Progenitor cell of endocrine pancreas (in vitro differentiated cells): ENCODE measurements at regions not wholly inside any gene's neighbourhood (a gene's known extent, or its start where the extent isn't known, plus 50 kb on each side); places are given as distances from the start of the nearest gene placed in this dataset.

ENCODE experiments used
- DNase-seq: peaks from one replicate; pipeline ENCODE4 v3.0.0; 2021; ENCODE audit warnings: low spot score; ENCODE audit not compliant: unreplicated experiment
- H3K27ac Mint-ChIP-seq: 2 replicates; pipeline ENCODE4 v1.8.0; 2021; ENCODE audit warnings: mild to moderate bottlenecking, moderate library complexity, mixed read lengths
- H3K27me3 Mint-ChIP-seq: 2 replicates; pipeline ENCODE4 v1.8.0; 2021; ENCODE audit warnings: mixed read lengths
- H3K36me3 Mint-ChIP-seq: 2 replicates; pipeline ENCODE4 v1.8.0; 2022; ENCODE audit warnings: mixed read lengths; ENCODE audit not compliant: insufficient read depth
- H3K4me1 Mint-ChIP-seq: 2 replicates; pipeline ENCODE4 v1.8.0; 2021; ENCODE audit warnings: low read depth, mixed read lengths
- H3K4me3 Mint-ChIP-seq: 2 replicates; pipeline ENCODE4 v1.8.0; 2021; ENCODE audit warnings: low read depth, mild to moderate bottlenecking, moderate library complexity, mixed read lengths
- H3K9me3 Mint-ChIP-seq: 2 replicates; pipeline ENCODE4 v1.8.0; 2021; ENCODE audit warnings: low read depth, mixed read lengths
- CTCF ChIP-seq: fragments of 200-600 bp; sonication (generic); IDR thresholded peaks from one replicate; pipeline ENCODE4 v1.5.0; 2021; ENCODE audit warnings: antibody characterized with exemption, mild to moderate bottlenecking; ENCODE audit not compliant: unreplicated experiment

GRCh38 chr10:62543571-62544355 lies 169.6 kb downstream of the ZNF365 start:
- no peak for DNase-seq
- H3K4me3 Mint-ChIP-seq: no peak overlapping the region
- TF ChIP-seq CTCF: no peak
- no peaks in the 10 kb centered on the region for H3K36me3 Mint-ChIP-seq
- no peaks in the 10 kb centered on the region for H3K4me1 Mint-ChIP-seq
- H3K27me3 Mint-ChIP-seq: no peaks in the 10 kb centered on the region
- peaks cover 6% of the 10 kb centered on the region for H3K9me3 Mint-ChIP-seq
- no peak overlapping the region for H3K27ac Mint-ChIP-seq

GRCh38 chr10:62545160-62546066 lies 171.2 kb downstream of the ZNF365 start:
- Mint-ChIP-seq H3K9me3 (peaks cover 3% of the 10 kb centered on the region), H3K27ac (no peak overlapping the region), H3K36me3 (no peaks in the 10 kb centered on the region), H3K4me3 (no peak overlapping the region), H3K27me3 (no peaks in the 10 kb centered on the region), H3K4me1 (no peaks in the 10 kb centered on the region)
- no peak for TF ChIP-seq CTCF
- no peak for DNase-seq

GRCh38 chr10:62548686-62549085 lies 174.5 kb downstream of the ZNF365 start:
- H3K36me3 Mint-ChIP-seq: no peaks in the 10 kb centered on the region
- H3K4me1 Mint-ChIP-seq: no peaks in the 10 kb centered on the region
- H3K9me3 Mint-ChIP-seq: no peaks in the 10 kb centered on the region
- DNase-seq: no peak
- TF ChIP-seq CTCF: no peak
- no peak overlapping the region for H3K27ac Mint-ChIP-seq
- H3K27me3 Mint-ChIP-seq: peaks cover 9% of the 10 kb centered on the region
- no peak overlapping the region for H3K4me3 Mint-ChIP-seq

DNA sequence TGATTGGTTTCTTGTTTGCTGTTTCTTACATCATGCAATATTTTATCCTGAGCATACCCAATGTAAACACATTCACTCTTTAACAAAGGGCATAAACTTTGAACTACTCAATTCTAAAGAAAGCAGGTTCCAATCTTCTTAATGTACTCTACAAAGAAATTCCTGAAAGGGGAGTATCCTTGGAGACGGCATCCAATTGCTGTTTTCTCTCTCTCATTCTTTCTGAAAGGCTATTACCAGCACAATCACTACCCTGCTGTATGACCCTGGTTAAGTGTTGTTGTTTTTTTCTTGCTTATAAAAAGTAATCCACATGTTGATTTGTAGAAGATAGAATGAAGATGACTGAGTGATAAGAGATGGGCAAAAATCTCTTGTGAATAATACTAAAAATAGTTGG lies 176.0 kb downstream of the ZNF365 start:
- H3K36me3 Mint-ChIP-seq: no peaks in the 10 kb centered on the region
- H3K9me3 Mint-ChIP-seq: no peaks in the 10 kb centered on the region
- DNase-seq: no peak
- H3K27me3 Mint-ChIP-seq: peaks cover 9% of the 10 kb centered on the region
- no peaks in the 10 kb centered on the region for H3K4me1 Mint-ChIP-seq
- H3K4me3 Mint-ChIP-seq: no peak overlapping the region
- TF ChIP-seq CTCF: no peak
- no peak overlapping the region for H3K27ac Mint-ChIP-seq

DNA sequence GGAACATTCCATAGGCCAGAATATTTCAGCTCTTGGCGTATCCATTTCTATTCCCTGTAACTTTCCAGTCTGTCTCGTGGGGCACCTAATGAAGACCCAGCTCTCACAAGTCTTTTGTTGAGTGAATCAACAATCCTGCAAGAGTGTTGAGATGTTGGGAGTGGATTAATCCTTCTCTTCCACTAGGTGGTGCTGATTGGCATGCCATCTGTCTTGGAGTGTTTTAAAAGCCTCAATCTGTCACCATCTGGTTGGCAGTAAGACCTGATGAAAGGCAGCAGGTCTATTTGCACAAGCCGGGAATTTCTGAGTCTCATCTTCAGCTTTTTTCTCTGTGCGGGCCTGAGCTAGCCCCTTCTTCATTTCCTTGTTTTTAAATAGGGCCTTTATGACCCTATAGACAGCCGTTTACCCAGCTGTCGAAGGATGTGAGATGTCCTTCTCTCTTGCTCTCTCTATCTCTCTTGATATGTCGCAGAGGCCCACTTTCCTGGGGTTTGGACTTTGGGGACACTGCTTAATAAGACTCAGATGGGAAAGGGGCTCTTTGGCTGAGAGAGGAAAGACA lies 180.5 kb downstream of the ZNF365 start:
- no peak for DNase-seq
- Mint-ChIP-seq H3K27ac (peak overlapping the region; percentile 6), H3K4me3 (no peak overlapping the region), H3K27me3 (peaks cover 26% of the 10 kb centered on the region), H3K9me3 (no peaks in the 10 kb centered on the region), H3K4me1 (no peaks in the 10 kb centered on the region), H3K36me3 (no peaks in the 10 kb centered on the region)
- TF ChIP-seq CTCF: peak; percentile 52
